Prostate gland (tissue), 2 donors: ENCODE measurements at regions not wholly inside any gene's neighbourhood (a gene's known extent, or its start where the extent isn't known, plus 50 kb on each side); places are given as distances from the start of the nearest gene placed in this dataset.

ENCODE experiments used
- POLR2A ChIP-seq: fragments of 450-650 bp; IDR thresholded peaks from one replicate; pipeline ENCODE4 v1.6.1; 2016; ENCODE audit warnings: antibody characterized with exemption, mild to moderate bottlenecking
- TF ChIP-seq, protein P1 (sequence below), 4 experiments: fragments of 200-600 bp in 2 of 4; fragments of 450-650 bp in 2 of 4; sonication (generic) in 2 of 4; IDR thresholded peaks; 1 replicate in 3 of 4; 2 replicates in 1 of 4; pipeline ENCODE4 v1.5.1; 2016 to 2019; ENCODE audit warnings: antibody characterized with exemption in 4 of 4, mild to moderate bottlenecking in 2 of 4, moderate library complexity in 2 of 4

DNA sequence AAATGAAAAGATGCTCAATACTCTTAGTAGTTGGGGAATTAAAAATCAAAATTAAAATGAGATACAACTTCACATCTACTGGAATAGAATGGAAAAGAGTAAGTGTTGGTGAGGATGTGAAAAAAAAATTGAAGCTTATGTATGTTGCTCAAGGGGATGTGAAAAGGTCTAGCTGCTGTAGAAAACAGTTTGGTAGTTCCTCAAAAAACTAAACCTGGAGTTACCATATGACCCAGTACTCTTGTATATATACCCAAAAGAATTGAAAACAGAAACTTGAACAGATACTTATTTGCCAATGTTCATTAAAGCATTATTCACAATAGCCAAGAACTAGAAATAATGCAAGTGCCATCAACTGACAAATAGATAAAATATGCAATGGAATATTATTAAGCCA lies 208.4 kb downstream of the FIGN start:
- TF ChIP-seq, protein P1, sequence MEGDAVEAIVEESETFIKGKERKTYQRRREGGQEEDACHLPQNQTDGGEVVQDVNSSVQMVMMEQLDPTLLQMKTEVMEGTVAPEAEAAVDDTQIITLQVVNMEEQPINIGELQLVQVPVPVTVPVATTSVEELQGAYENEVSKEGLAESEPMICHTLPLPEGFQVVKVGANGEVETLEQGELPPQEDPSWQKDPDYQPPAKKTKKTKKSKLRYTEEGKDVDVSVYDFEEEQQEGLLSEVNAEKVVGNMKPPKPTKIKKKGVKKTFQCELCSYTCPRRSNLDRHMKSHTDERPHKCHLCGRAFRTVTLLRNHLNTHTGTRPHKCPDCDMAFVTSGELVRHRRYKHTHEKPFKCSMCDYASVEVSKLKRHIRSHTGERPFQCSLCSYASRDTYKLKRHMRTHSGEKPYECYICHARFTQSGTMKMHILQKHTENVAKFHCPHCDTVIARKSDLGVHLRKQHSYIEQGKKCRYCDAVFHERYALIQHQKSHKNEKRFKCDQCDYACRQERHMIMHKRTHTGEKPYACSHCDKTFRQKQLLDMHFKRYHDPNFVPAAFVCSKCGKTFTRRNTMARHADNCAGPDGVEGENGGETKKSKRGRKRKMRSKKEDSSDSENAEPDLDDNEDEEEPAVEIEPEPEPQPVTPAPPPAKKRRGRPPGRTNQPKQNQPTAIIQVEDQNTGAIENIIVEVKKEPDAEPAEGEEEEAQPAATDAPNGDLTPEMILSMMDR (IDR thresholded peaks at IDR 0.05): no peak
- TF ChIP-seq POLR2A: no peak
